ENCODE measurements at regions not wholly inside any gene's neighbourhood (a gene's known extent, or its start where the extent isn't known, plus 50 kb on each side); places are given as distances from the start of the nearest gene placed in this dataset.

DNA sequence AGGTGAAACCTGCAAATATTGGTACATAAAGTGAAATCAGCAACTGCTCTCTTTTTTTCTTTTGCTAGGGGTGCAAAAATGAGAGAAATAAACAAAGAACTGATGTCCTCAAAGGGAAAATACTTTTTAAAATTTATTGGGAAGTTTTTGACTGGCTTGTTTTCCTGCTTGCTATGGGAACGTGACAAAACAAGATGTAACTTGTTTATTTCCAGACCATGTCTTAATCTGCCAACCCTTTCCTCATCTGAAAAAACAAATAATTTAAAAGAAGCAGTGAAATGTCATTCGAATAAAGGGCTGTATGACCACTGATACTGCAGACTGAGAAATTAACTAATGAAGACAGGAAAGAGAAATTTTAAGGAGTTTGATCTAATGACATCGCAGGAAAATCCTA is 221.9 kb downstream of the CBLN4 start:
- DNase-seq (ENCODE audit: low read depth in 2 of 2), result no peak

- DNase-seq (ENCODE audit: low read depth in 2 of 2), result no peak
Observed at GRCh38 chr20:55782912-55783253, 222.4 kb downstream of the CBLN4 start.

- no peak for DNase-seq (ENCODE audit: low read depth in 2 of 2)
Observed at GRCh38 chr20:55782224-55782911, 223.0 kb downstream of the CBLN4 start.

DNA sequence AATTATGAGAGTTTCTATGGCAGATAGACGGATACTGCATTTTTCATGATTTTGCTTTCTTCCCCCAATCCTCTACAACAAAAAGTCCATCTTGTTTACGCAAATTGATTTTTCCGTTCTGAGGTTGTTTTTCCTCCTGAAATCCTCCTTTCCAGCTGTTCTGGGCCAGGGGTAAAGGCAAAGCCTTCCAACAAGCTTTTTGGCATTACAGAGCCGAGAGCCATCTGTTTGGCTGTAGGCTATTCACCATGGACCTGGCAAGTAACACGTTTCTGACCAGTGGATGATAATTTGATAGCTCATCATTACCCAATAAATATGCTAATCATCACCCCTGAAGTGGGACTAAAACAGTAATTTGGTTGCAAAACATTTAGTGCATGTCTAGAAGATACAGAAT is 226.5 kb downstream of the CBLN4 start:
- DNase-seq (ENCODE audit: low read depth in 2 of 2), result no peak

DNA sequence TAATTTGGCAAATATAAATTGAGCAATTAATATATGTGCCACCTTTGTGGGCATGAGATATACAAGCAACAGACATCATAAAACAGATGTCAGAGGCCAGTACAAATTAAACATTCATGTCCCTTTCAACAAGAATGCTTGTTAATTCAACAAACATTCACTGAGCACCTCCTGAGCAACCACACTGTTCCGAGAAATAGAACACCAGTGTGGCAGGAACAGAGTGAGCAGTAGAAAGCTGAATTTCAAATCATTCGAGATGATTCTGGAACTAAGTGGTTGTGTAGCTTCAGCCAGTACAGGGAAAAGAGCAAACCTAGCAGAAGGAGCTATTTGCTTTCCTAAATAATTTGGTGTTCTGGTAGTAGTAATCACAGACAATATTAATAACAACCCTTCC is 227.7 kb downstream of the CBLN4 start:
- DNase-seq (ENCODE audit: low read depth in 2 of 2), result no peak

DNA sequence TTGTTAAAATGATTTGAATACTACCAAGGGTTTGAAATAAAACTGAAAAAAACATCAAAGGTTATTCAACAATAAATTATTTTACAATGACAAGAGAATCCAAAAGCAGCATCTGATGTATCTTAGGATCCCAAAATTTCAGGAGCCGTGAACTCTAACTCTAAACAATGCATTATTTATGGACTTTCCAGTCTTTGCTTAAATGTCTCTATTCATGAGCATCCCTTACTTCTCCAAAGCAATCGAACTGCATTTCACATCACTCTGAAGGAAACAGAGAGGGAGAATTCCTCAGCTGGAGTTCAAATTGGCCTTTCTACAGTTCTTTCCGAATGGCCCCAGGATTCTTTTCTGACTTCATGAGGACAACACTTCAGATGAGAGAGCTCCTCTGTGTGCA is 229.1 kb downstream of the CBLN4 start:
- DNase-seq (ENCODE audit: low read depth in 2 of 2), result no peak

DNA sequence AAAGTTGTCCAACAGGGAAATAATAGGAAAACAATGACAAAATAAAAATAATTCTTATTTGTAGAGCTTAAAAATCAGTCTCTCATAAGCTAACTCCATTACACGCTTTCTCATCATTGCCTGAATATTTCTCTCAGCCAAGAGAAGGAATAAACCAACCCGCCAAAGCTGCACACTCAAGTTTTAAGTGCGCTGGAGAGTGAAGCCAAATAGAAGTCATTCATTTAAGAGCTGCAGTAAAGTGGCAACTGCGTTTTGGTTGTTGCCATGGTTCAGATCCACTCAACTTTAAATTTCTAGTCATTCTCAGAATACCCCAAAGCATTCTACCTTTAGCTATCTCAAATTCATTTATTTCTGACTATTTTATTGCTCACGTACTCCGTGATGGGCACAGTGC is 230.7 kb downstream of the CBLN4 start:
- DNase-seq (ENCODE audit: low read depth in 2 of 2), result no peak

DNA sequence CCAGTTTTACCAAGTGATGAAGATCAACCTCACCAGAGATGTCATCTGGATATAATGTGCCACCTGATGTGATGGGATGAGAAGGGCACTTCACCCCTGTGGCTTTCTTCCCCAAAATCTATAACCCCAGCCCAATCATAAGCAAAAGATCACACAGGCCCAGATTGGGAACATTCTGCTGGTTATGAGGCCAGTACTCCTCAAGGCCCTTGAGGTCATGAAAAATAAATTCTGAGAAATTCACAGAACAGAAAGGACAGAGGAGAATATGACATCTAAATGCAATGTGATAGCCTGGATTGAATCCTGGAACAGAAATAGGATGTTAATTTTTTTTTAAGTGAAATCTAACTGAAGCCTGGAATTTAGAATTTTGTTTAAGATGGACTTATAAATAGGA is 243.5 kb downstream of the CBLN4 start:
- DNase-seq (ENCODE audit: low read depth in 2 of 2), result no peak

GRCh38 chr20:55761100-55761499 is 244.2 kb downstream of the CBLN4 start:
- DNase-seq (ENCODE audit: low read depth in 2 of 2), result no peak

- DNase-seq (ENCODE audit: low read depth in 2 of 2), result no peak
Observed at GRCh38 chr20:55760586-55760985, 244.7 kb downstream of the CBLN4 start.

GRCh38 chr20:55755861-55756260 is 249.5 kb downstream of the CBLN4 start:
- no peak for DNase-seq (ENCODE audit: low read depth in 2 of 2)

GRCh38 chr20:55755411-55755810 is 249.9 kb downstream of the CBLN4 start:
- no peak for DNase-seq (ENCODE audit: low read depth in 2 of 2)

DNA sequence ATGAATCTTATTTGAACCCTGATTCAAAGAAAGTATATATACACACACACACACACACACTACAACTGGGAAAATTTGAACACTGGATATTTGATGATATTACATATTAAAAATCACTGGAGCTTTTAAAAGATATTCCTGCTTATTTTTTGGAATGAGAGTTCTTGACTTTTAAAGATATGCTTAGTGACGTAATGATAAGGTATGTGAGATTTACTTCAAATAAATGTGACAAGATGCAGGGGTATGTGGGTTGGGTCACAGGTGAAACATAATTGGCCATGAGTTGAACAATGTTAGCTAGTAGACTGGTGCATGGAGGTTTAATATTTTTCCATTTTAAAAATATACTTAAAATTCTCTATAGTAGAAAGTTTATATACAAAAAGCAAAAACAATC is 258.6 kb downstream of the CBLN4 start:
- no peak for DNase-seq (ENCODE audit: low read depth in 2 of 2)

GRCh38 chr20:55745840-55746239 is 259.5 kb downstream of the CBLN4 start:
- no peak for DNase-seq (ENCODE audit: low read depth in 2 of 2)

DNA sequence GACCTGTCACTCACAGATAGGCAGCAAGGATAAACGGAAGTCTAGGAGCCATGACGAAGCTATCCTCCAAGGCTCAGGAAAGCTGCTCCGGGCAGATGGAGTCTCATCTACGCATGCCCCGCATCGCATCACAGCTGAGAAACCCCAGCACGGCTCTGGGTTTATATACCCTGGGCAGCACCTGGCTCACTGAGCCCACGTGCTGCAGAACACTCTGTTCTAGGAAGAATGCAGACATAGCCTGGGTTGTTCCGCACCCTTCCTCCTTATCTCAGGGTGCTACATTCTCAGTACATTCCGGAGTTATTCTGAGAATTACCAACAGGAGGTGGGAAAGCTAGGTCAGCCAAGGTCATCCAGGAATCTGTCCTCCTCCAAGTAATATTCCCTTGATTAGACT is 260.4 kb downstream of the CBLN4 start:
- DNase-seq (ENCODE audit: low read depth in 2 of 2), result no peak

GRCh38 chr20:55741801-55742200 is 263.5 kb downstream of the CBLN4 start:
- no peak for DNase-seq (ENCODE audit: low read depth in 2 of 2)

DNA sequence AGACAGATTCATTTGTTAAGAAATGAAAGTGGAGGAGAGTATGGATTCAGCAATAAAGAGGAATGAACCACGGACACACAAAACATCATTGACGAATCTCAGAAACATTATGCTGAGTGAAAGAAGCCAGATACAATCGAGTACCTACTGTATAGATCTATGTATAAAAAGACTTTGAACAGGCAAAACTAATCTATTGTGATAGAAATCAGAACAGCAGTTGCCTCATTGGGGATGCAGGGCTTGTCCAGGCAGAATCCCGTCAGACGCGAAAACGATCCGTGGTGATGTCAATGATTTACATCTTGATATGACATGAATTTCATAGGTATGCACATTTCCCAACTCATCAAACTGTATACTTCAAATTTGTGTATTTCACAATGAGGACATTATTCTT is 265.2 kb downstream of the CBLN4 start:
- no peak for DNase-seq (ENCODE audit: low read depth in 2 of 2)

DNA sequence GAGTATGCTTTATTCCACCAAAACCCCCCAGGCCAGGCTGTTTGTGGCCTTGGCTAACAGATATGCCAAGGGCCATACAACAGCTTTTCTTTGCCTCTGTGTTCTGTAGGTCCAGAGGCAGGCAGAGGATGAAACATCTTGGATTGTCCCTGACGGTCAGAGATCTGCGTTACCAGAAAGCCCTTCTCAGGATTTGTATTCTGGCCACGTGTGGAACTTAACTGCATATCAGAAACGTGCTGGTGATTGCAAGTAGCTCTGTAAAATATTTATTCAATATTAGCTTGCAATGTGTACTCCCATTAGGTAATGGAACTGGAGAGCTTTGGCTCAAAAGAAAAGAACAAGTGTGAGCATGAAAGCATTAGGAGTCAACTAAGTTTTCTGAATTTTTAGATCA is 275.0 kb downstream of the CBLN4 start:
- no peak for DNase-seq (ENCODE audit: low read depth in 2 of 2)

DNA sequence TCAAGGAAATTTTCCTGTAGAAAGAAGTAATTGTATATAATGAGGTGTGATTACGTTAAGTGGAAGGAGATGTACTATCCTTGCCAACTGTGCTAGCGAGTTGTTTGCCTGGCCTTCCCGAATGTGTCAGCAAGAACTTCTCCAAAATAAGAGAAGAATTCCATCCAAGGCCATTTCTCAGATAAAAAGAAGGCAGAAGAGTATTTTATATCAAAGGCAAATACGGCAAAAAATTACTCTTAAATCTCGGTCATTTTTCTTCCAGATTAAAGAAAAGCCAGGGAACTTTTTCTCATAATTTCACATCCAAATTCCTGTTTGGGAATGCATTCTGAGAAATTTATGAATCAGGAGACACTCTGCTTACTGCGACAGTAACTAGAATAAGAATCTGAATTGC is 290.6 kb downstream of the CBLN4 start:
- DNase-seq (ENCODE audit: low read depth in 2 of 2), result no peak

DNA sequence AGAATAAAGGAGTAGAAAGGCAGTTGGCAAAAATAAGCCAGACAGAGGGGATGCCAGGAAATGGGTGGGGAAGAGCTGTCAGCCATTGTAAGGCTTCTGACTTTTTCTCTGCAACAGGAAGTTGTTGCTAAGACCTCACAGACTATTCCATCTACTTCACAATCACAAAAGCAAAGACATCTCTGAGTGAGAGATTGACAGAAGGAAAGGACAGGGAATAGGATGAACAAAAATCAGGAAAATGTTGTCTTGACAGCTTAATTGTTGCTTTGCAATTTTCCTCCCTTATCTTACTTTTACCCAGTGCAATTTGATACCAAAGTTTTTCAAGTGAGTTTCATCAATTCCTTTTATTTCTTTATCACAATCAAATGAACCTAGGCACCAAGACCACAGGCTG is 291.2 kb downstream of the CBLN4 start:
- no peak for DNase-seq (ENCODE audit: low read depth in 2 of 2)

DNA sequence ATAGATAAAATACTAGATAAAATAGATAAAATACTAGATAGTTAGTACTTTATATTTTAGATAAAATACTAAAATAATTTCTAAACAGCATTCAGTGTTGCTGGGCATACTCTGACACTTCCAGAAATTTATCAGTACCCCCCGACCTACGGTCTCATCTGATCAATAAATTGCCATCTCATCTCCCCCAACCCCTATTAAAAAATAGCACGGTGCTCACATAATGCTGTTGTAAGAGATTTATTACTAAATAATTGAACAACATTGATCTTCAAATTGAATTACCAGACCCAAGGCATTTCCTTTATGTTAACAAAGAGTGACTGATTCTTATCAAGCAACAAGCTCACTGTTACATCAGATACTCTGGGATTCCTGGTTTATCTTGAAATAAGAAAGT is 300.9 kb downstream of the CBLN4 start:
- DNase-seq (ENCODE audit: low read depth in 2 of 2), result no peak

DNA sequence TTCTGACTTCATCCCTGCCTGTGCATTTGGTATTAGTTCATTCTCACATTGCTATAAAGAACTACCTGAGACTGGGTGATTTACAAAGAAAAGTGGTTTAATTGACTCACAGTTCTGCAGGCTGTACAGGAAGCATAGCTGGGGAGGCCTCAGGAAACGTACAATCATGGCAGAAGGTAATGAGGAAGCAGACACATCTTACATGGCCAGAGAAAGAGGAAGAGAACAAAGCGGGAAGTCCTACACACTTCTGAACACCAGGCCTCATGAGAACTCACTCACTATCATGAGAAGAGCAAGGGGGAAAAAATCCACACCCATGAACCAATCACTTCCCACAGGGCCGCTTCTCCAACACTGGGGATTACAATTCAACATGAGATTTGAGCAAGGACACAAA is 303.9 kb downstream of the CBLN4 start:
- no peak for DNase-seq (ENCODE audit: low read depth in 2 of 2)

DNA sequence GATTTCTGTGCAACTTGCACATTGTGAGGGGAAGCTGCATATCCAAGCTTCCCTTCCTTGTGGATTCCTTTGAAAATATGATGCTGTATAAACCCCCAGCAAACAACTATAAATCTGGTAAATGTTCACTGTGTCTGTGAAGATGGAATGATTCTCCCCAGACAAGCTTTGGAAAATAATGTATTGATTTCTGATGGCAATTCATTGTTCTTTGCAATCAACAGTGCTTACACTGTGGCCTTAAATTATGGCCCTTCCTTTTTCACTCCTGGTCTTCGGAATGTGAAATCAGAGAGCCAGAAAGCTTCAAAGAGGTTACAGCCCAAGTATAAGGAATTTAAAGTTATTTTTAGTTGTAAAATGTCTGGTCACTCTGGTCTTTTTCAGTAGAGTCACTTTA is 308.8 kb downstream of the CBLN4 start:
- no peak for DNase-seq (ENCODE audit: low read depth in 2 of 2)

- DNase-seq (ENCODE audit: low read depth in 2 of 2), result no peak
Observed at GRCh38 chr20:55693641-55694040, 311.7 kb downstream of the CBLN4 start.
